Liver (tissue), 8 donors: ENCODE measurements at regions not wholly inside any gene's neighbourhood (a gene's known extent, or its start where the extent isn't known, plus 50 kb on each side); places are given as distances from the start of the nearest gene placed in this dataset.

ENCODE experiments used
- DNase-seq: peaks from one replicate; pipeline ENCODE4 v3.0.0-alpha.2; 2017; ENCODE audit warnings: low spot score
- H3K27ac ChIP-seq, 2 donors: one replicate each; pipeline ENCODE4 v1.7.0; 2013; ENCODE audit warnings: inconsistent platforms in 2 of 2, low read length in 2 of 2, control low read depth in 1 of 2, low read depth in 1 of 2, mild to moderate bottlenecking in 1 of 2
- H3K27me3 ChIP-seq, 4 donors: one replicate each; pipeline versions ENCODE4 v1.6.1 to v1.7.0; 2013; ENCODE audit warnings: low read length in 3 of 4, inconsistent platforms in 1 of 4, mild to moderate bottlenecking in 1 of 4, moderate library complexity in 1 of 4; ENCODE audit not compliant: control insufficient read depth in 4 of 4, insufficient read depth in 4 of 4
- H3K36me3 ChIP-seq, 4 donors: one replicate each; pipeline versions ENCODE4 v1.6.1 to v1.7.0; 2013; ENCODE audit warnings: low read length in 3 of 4, mild to moderate bottlenecking in 3 of 4, low read depth in 1 of 4, moderate library complexity in 1 of 4; ENCODE audit not compliant: control insufficient read depth in 4 of 4, insufficient read depth in 3 of 4
- H3K4me1 ChIP-seq, 4 donors: one replicate each; pipeline versions ENCODE4 v1.6.1 to v1.7.0; 2013; ENCODE audit warnings: low read length in 3 of 4, mild to moderate bottlenecking in 3 of 4, moderate library complexity in 1 of 4; ENCODE audit not compliant: control insufficient read depth in 4 of 4, insufficient read depth in 4 of 4
- H3K4me3 ChIP-seq, 3 donors: one replicate each; pipeline versions ENCODE4 v1.6.1 to v1.7.0; 2013; ENCODE audit warnings: low read length in 3 of 3, control low read depth in 1 of 3, low read depth in 1 of 3, mild to moderate bottlenecking in 1 of 3
- H3K9ac ChIP-seq, 2 donors: one replicate each; pipeline ENCODE4 v1.7.0; 2013; ENCODE audit warnings: low read length in 2 of 2, mild to moderate bottlenecking in 2 of 2, moderate library complexity in 2 of 2, control low read depth in 1 of 2, low read depth in 1 of 2
- H3K9me3 ChIP-seq, 4 donors: one replicate each; pipeline versions ENCODE4 v1.6.1 to v1.7.0; 2013; ENCODE audit warnings: low read length in 3 of 4; ENCODE audit not compliant: control insufficient read depth in 4 of 4
- CTCF ChIP-seq: fragments of 150-350 bp; IDR thresholded peaks from 2 replicates; pipeline ENCODE4 v1.5.1; 2017; ENCODE audit warnings: improper control_type of control experiment, low read depth, low read length; ENCODE audit not compliant: missing input control
- EGR1 ChIP-seq, 2 donors: IDR thresholded peaks; 2 replicates each; pipeline ENCODE4 v1.6.1; 2016 to 2018; ENCODE audit warnings: antibody characterized with exemption in 2 of 2, low read depth in 2 of 2
- FOXA1 ChIP-seq: IDR thresholded peaks from 2 replicates; pipeline ENCODE4 v1.6.1; 2016; ENCODE audit warnings: antibody characterized with exemption
- FOXA2 ChIP-seq: IDR thresholded peaks from 2 replicates; pipeline ENCODE4 v1.6.1; 2016; ENCODE audit warnings: antibody characterized with exemption
- GABPA ChIP-seq, 2 donors: IDR thresholded peaks in 1 of 2; conservative IDR thresholded peaks in 1 of 2; 2 replicates each; pipeline ENCODE4 v1.6.1; 2016; ENCODE audit warnings: antibody characterized with exemption in 2 of 2, mild to moderate bottlenecking in 1 of 2, moderate library complexity in 1 of 2
- HNF4A ChIP-seq, 2 donors: conservative IDR thresholded peaks; 2 replicates each; pipeline ENCODE4 v1.6.1; 2016; ENCODE audit warnings: antibody characterized with exemption in 2 of 2, mild to moderate bottlenecking in 2 of 2
- JUND ChIP-seq, 2 donors: IDR thresholded peaks; 2 replicates each; pipeline ENCODE4 v1.6.1; 2016; ENCODE audit warnings: antibody characterized with exemption in 2 of 2
- MAX ChIP-seq: IDR thresholded peaks from 2 replicates; pipeline ENCODE4 v1.6.1; 2016; ENCODE audit warnings: antibody characterized with exemption
- NR2F2 ChIP-seq: IDR thresholded peaks from 2 replicates; pipeline ENCODE4 v1.6.1; 2016; ENCODE audit warnings: antibody characterized with exemption
- RAD21 ChIP-seq, 2 donors: IDR thresholded peaks; 2 replicates each; pipeline ENCODE4 v1.6.1; 2016; ENCODE audit warnings: antibody characterized with exemption in 2 of 2, mild to moderate bottlenecking in 2 of 2
- REST ChIP-seq: IDR thresholded peaks from 2 replicates; pipeline ENCODE4 v1.6.1; 2016; ENCODE audit warnings: antibody characterized with exemption, mild to moderate bottlenecking
- RXRA ChIP-seq, 2 donors: IDR thresholded peaks; 2 replicates each; pipeline ENCODE4 v1.6.1; 2017 to 2018; ENCODE audit warnings: antibody characterized with exemption in 2 of 2, mild to moderate bottlenecking in 1 of 2
- SP1 ChIP-seq: IDR thresholded peaks from 2 replicates; pipeline ENCODE4 v1.6.1; 2018; ENCODE audit warnings: antibody characterized with exemption, mild to moderate bottlenecking
- TAF1 ChIP-seq: conservative IDR thresholded peaks from 2 replicates; pipeline ENCODE4 v1.6.1; 2016; ENCODE audit warnings: antibody characterized with exemption, mild to moderate bottlenecking
- YY1 ChIP-seq: IDR thresholded peaks from 2 replicates; pipeline ENCODE4 v1.6.1; 2016; ENCODE audit warnings: antibody characterized with exemption, mild to moderate bottlenecking
- ZBTB33 ChIP-seq: IDR thresholded peaks from 2 replicates; pipeline ENCODE4 v1.6.1; 2016; ENCODE audit warnings: antibody characterized with exemption
- WGBS: extraction: QIAGEN DNeasy Blood & Tissue Kit; methylation state at CpG from one replicate; pipeline ENCODE4 v1.1.7; 2013; 5-methylcytosine and 5-hydroxymethylcytosine counted together
- TF ChIP-seq, protein P1 (sequence below): IDR thresholded peaks from 2 replicates; pipeline ENCODE4 v1.6.1; 2016; ENCODE audit warnings: antibody characterized with exemption
- donor health status: healthy.
- donor health status: healthy.
- donor health status: healthy.
- donor health status: healthy.
- donor health status: healthy.

DNA sequence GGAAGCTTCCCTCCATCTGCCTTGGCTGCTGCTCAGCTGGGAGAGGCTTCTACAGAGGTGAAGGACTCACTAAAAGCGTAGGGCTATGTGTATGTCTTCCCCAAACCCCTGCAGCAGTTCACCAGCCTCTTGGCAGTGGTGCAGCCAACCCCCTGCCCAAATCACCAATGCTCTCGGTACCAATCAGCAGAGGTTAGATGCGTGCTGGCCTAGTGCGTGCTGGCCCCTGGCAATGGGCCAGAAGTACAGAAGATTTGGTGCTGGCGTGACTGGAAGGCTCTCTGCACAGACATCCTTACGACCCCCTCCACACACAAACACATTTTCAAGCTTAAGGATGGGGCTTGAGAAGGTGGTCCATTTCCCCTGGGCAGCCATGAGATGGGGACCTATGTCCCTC lies 79.0 kb downstream of the MRPL14 start:
- H3K27me3 ChIP-seq: no peaks in the 10 kb centered on the region
- no peak for DNase-seq
- no peak overlapping the region for H3K4me3 ChIP-seq
- TF ChIP-seq MAX (no peak), EGR1 (IDR thresholded peaks at IDR 0.05; ENCODE audit: low read depth in 2 of 2) (no peak), REST (no peak), RXRA (IDR thresholded peaks at IDR 0.05) (no peak), SP1 (no peak), HNF4A (conservative IDR thresholded peaks at IDR 0.05) (no peak), YY1 (no peak), FOXA1 (no peak), NR2F2 (no peak), RAD21 (IDR thresholded peaks at IDR 0.05) (no peak)
- TF ChIP-seq, protein P1, sequence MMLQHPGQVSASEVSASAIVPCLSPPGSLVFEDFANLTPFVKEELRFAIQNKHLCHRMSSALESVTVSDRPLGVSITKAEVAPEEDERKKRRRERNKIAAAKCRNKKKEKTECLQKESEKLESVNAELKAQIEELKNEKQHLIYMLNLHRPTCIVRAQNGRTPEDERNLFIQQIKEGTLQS: no peak
- no peaks in the 10 kb centered on the region for H3K36me3 ChIP-seq
- H3K9me3 ChIP-seq: no peaks in the 10 kb centered on the region
- H3K9ac ChIP-seq: no peak overlapping the region
- H3K27ac ChIP-seq: no peak overlapping the region
- WGBS: 94% methylated on average over 6 of the region's 6 CpGs
- peaks cover 0 to 7% (median 3%) of the 10 kb centered on the region in 4 donors for H3K4me1 ChIP-seq

DNA sequence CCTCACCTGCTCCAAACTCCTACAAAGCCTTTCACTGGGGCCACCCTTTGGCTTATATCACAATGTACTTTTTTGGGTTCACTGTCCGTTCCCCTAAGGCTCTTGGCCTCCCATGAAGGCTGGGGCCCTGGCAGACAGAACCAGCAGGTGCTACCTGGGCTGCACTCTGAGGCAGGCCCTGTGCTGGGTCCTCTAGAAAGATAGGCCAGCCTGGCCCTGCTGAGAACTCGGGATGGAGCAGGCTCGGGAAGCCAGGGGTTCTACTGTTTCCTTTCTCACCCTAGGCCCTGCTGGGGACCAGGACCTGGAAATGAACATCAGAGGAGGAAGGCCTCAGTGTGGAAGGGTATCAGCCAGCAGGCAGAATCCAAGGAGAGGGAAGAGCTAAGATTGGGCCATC lies 79.5 kb downstream of the MRPL14 start:
- H3K27me3 ChIP-seq: no peaks in the 10 kb centered on the region
- DNase-seq: no peak
- no peak overlapping the region for H3K27ac ChIP-seq
- no peak overlapping the region for H3K4me3 ChIP-seq
- no peaks in the 10 kb centered on the region for H3K36me3 ChIP-seq
- H3K9ac ChIP-seq: no peak overlapping the region
- peaks cover 2 to 11% (median 7%) of the 10 kb centered on the region in 4 donors for H3K4me1 ChIP-seq
- no peaks in the 10 kb centered on the region for H3K9me3 ChIP-seq
- WGBS: 89% methylated on average over 3 of the region's 3 CpGs
- TF ChIP-seq FOXA2 (no peak), YY1 (no peak), FOXA1 (no peak), HNF4A (conservative IDR thresholded peaks at IDR 0.05) (no peak), JUND (IDR thresholded peaks at IDR 0.05) (no peak), ZBTB33 (no peak), CTCF (no peak), GABPA (IDR thresholded peaks at IDR 0.05 in 1 of 2, conservative IDR thresholded peaks at IDR 0.05 in 1 of 2) (no peak), RAD21 (IDR thresholded peaks at IDR 0.05) (no peak), SP1 (no peak), MAX (no peak), EGR1 (IDR thresholded peaks at IDR 0.05; ENCODE audit: low read depth in 2 of 2) (no peak), NR2F2 (no peak), REST (no peak), TAF1 (no peak)
